ENCODE measurements at regions not wholly inside any gene's neighbourhood (a gene's known extent, or its start where the extent isn't known, plus 50 kb on each side); places are given as distances from the start of the nearest gene placed in this dataset.

DNA sequence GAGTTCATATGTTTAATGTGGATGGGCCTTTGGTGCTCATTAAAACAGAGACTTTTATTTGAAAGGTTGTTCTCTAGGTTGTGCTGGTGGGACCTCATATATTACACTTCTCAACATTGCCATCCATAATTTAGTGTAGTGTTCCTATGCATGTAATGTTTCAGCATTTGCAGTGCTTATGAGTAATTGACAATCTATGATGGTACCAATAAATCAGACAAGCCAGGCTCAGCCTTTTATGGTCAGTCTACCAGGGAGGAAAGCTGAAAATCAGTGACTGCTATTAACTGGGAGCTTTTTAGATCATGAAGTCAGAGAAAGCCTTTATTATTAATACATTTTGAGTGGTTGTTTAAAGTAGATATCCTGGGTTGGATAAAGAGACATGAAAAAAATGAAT, 120.1 kb upstream of the SLC28A3 start:
- H3K27ac ChIP-seq = no peak overlapping the region
- ATAC-seq (no peak), DNase-seq (no peak)
- H3K4me3 ChIP-seq = no peak overlapping the region
- TF ChIP-seq, protein P1, sequence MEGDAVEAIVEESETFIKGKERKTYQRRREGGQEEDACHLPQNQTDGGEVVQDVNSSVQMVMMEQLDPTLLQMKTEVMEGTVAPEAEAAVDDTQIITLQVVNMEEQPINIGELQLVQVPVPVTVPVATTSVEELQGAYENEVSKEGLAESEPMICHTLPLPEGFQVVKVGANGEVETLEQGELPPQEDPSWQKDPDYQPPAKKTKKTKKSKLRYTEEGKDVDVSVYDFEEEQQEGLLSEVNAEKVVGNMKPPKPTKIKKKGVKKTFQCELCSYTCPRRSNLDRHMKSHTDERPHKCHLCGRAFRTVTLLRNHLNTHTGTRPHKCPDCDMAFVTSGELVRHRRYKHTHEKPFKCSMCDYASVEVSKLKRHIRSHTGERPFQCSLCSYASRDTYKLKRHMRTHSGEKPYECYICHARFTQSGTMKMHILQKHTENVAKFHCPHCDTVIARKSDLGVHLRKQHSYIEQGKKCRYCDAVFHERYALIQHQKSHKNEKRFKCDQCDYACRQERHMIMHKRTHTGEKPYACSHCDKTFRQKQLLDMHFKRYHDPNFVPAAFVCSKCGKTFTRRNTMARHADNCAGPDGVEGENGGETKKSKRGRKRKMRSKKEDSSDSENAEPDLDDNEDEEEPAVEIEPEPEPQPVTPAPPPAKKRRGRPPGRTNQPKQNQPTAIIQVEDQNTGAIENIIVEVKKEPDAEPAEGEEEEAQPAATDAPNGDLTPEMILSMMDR (IDR thresholded peaks at IDR 0.05) = no peak
- peaks cover 0 to 15% (median 0%) of the 10 kb centered on the region in 11 donors for H3K9me3 ChIP-seq
- H3K4me1 ChIP-seq = no peaks in the 10 kb centered on the region
- H3K27me3 ChIP-seq = peaks cover 0 to 6% (median 0%) of the 10 kb centered on the region in 7 donors
- no peaks in the 10 kb centered on the region for H3K36me3 ChIP-seq
- intact Hi-C loops (cut with DNase I) = no loop called here

DNA sequence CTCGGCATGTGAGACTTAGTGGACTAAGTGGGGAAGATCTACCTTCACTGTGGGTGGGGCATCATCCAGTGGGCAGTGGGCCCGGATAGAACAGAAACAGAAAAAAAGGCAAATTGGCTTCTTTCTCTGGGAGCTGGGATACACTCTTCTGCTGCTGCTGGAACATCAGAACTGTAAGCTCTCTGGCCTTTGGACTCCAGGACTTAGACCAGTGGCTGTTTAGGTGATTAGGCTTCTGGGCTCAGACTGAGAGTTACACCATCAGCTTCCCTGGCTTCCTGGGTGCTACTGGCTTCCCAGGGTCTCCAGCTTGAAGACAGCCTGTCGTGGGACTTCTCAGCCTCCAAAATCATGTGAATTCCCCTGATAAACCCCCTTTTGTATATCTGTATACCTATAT, 122.7 kb upstream of the SLC28A3 start:
- DNase-seq = no peak
- H3K9me3 ChIP-seq = peaks cover 0 to 3% (median 0%) of the 10 kb centered on the region in 11 donors
- H3K27ac ChIP-seq = no peak overlapping the region
- intact Hi-C loops (cut with DNase I) = no loop called here
- no peak for ATAC-seq
- TF ChIP-seq, protein P1 (IDR thresholded peaks at IDR 0.05) = no peak
- no peaks in the 10 kb centered on the region for H3K4me1 ChIP-seq
- peaks cover 0 to 5% (median 0%) of the 10 kb centered on the region in 7 donors for H3K27me3 ChIP-seq
- H3K4me3 ChIP-seq = no peak overlapping the region
- 71 to 79% methylated on average over 3 of the region's 3 CpGs for WGBS, 2 donors
- no peaks in the 10 kb centered on the region for H3K36me3 ChIP-seq

DNA sequence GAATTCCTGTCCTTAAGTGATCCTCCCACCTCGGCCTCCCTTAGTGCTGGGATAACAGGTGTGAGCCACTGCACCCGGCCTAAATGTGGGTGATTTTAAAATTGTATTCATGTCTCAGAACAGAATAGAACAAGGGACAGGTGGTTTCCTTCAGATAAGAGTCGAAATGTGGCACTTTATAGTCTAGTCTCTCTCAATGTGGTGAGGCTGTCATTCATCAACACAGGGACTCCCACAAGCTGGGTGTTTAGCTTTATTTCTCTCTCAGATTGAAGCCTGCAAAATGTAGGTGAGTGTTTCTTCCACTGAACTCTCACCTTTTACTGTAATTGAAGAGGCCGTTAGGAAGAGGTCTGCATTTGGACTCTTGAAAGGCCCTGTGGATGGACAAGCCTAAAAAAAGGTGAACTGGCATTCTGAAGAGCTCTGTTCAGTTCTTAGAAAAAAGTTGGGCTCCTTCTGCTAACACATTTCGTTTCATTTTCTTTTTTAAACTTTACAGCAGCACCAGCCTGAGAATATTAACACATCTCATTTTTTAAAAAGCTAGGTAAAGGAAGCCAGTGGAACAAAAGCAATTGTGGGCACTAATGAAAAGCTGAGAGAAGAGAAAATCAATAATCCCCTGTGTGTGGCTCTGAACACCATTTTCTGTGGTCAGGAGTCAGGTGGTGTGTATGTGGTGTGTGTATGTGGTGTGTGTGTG, 126.2 kb upstream of the SLC28A3 start:
- Histone ChIP-seq H3K4me3 (no peak overlapping the region), H3K27me3 (peaks cover 0 to 5% (median 0%) of the 10 kb centered on the region in 7 donors), H3K27ac (no peak overlapping the region), H3K9me3 (peaks cover 0 to 2% (median 0%) of the 10 kb centered on the region in 11 donors), H3K36me3 (no peaks in the 10 kb centered on the region), H3K4me1 (peaks cover 0 to 3% (median 0%) of the 10 kb centered on the region in 9 donors)
- intact Hi-C loops (cut with DNase I) = no loop called here
- 58 to 75% methylated on average over 5 of the region's 5 CpGs for WGBS, 2 donors
- no peak for DNase-seq
- no peak for ATAC-seq
- TF ChIP-seq, protein P1 (IDR thresholded peaks at IDR 0.05) = no peak

DNA sequence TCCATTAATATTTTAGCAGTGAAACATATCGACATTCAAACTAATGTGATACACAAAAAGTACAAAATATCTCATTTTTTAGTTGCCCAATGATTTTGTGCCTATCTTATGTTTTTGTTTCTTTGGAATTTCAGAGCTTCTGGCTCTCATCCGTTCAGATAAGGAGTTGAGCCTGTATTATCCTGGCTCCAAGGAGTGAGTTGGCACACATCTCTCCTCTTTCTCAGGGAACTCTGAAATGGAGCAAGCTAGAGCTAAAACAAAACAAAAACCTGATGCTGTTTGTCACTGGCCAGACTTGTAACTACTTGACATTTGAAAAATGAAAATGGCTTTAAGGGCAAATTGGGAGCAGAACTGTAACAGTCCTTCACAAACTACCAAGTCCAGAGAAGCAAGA, 131.3 kb upstream of the SLC28A3 start:
- no peak overlapping the region for H3K4me3 ChIP-seq
- TF ChIP-seq, protein P1 (IDR thresholded peaks at IDR 0.05) = no peak
- peaks cover 0 to 6% (median 0%) of the 10 kb centered on the region in 9 donors for H3K4me1 ChIP-seq
- DNase-seq (no peak), ATAC-seq (peak in 1 of 8 donors; percentile 61)
- intact Hi-C loops (cut with DNase I) = no loop called here
- H3K9me3 ChIP-seq = peaks cover 0 to 5% (median 0%) of the 10 kb centered on the region in 11 donors
- no peaks in the 10 kb centered on the region for H3K27me3 ChIP-seq
- 39 to 46% methylated on average over 2 of the region's 2 CpGs for WGBS, 2 donors
- no peaks in the 10 kb centered on the region for H3K36me3 ChIP-seq
- H3K27ac ChIP-seq = peak overlapping the region in 1 of 10 donors; percentile 6
